K562 (cell line): ENCODE measurements at regions not wholly inside any gene's neighbourhood (a gene's known extent, or its start where the extent isn't known, plus 50 kb on each side); places are given as distances from the start of the nearest gene placed in this dataset.

ENCODE experiments used
- ATAC-seq: fragments of 200-7000 bp; cut with Tn5 transposase; 3 replicates; pipeline ENCODE4 v1.9.1; 2020; ENCODE audit warnings: moderate library complexity
- BruUV-seq: library from RNA; stranded (reverse); fragments of 400-500 nt; replicated peaks from 2 replicates; lab custom pipeline; 2021; lab: Mats Ljungman, UMichigan
- CTCF ChIA-PET: fragments of 300-600 bp; formaldehyde crosslinking; extraction: SDS; loops from one replicate; lab custom pipeline; 2021; ENCODE audit warnings: low intra/inter-chr PET ratio; lab: Yijun Ruan, JAX
- POLR2A ChIA-PET: fragments of 300-600, 350-650 bp; sonication (Branson Sonifier 250); formaldehyde crosslinking; extraction: SDS; loops from one replicate; lab custom pipeline; 2021; ENCODE audit warnings: antibody characterized with exemption, inconsistent platforms; lab: Yijun Ruan, JAX
- DNase-seq, 4 experiments: peaks; one replicate each; pipeline versions ENCODE4 v3.0.0 to v3.0.0-alpha.2; 2011 to 2018; ENCODE audit warnings: low spot score in 3 of 4, mixed read lengths in 3 of 4; ENCODE audit errors: extremely low read depth in 1 of 4
- FAIRE-seq: peaks from 2 replicates; lab custom pipeline; 2011; peaks lifted over from hg19 to GRCh38; lab: Jason Lieb, UNC
- H2AFZ ChIP-seq: 2 replicates; pipeline ENCODE4 v1.6.0; 2011; ENCODE audit warnings: low read depth, low read length, control low read depth, inconsistent platforms
- H3K27ac ChIP-seq: fragments of 200-600 bp; 3 replicates; pipeline ENCODE4 v1.8.0; 2011; ENCODE audit warnings: low read depth, mild to moderate bottlenecking, control low read depth, inconsistent platforms, low read length, moderate library complexity, mixed read lengths; ENCODE audit errors: extremely low read depth
- H3K27me3 ChIP-seq, 2 experiments: fragments of 300-600 bp in 1 of 2; 2 replicates in 1 of 2; 3 replicates in 1 of 2; pipeline versions ENCODE4 v1.6.0 to v1.8.0; 2011; ENCODE audit warnings: inconsistent platforms in 2 of 2, low read length in 2 of 2, mild to moderate bottlenecking in 1 of 2, mixed read lengths in 1 of 2, moderate library complexity in 1 of 2; ENCODE audit not compliant: control insufficient read depth in 2 of 2, insufficient read depth in 2 of 2
- H3K36me3 ChIP-seq: fragments of 300-600 bp; 3 replicates; pipeline ENCODE4 v1.8.0; 2011; ENCODE audit warnings: mild to moderate bottlenecking, low read length, inconsistent platforms; ENCODE audit not compliant: control insufficient read depth, insufficient read depth
- H3K4me1 ChIP-seq, 2 experiments: fragments of 200-600 bp in 1 of 2; replicated peaks in 1 of 2; 2 replicates in 1 of 2; 3 replicates in 1 of 2; pipeline versions ENCODE4 v1.5.1 to v1.8.0; 2011; ENCODE audit warnings: inconsistent platforms in 2 of 2, low read length in 2 of 2, mild to moderate bottlenecking in 1 of 2, mixed read lengths in 1 of 2, moderate library complexity in 1 of 2; ENCODE audit not compliant: control insufficient read depth in 2 of 2, insufficient read depth in 2 of 2
- H3K4me2 ChIP-seq: 2 replicates; pipeline ENCODE4 v1.6.1; 2011; ENCODE audit warnings: low read length, control low read depth, inconsistent platforms, mixed read lengths; ENCODE audit not compliant: insufficient read depth
- H3K4me3 ChIP-seq: fragments of 200-600 bp; sonication (generic), shearing (Covaris generic); 2 replicates; pipeline ENCODE4 v1.5.1; 2016; ENCODE audit warnings: control low read depth, inconsistent platforms
- H3K79me2 ChIP-seq: fragments of 200-600 bp; 3 replicates; pipeline ENCODE4 v1.8.0; 2011; ENCODE audit warnings: low read length, inconsistent platforms; ENCODE audit not compliant: control insufficient read depth, insufficient read depth
- H3K9ac ChIP-seq, 2 experiments: 2 replicates each; pipeline versions ENCODE4 v1.6.0 to v1.6.1; 2011; ENCODE audit warnings: low read depth in 2 of 2, low read length in 2 of 2, control low read depth in 1 of 2, inconsistent platforms in 1 of 2, mild to moderate bottlenecking in 1 of 2, mixed read lengths in 1 of 2; ENCODE audit not compliant: insufficient read depth in 1 of 2
- H3K9me1 ChIP-seq: one replicate; pipeline ENCODE4 v1.6.0; 2011; ENCODE audit warnings: inconsistent platforms, mild to moderate bottlenecking, low read length, moderate library complexity; ENCODE audit not compliant: control insufficient read depth, insufficient read depth
- H3K9me3 ChIP-seq: replicated peaks from 2 replicates; pipeline ENCODE4 v1.5.1; 2011; ENCODE audit warnings: low read depth, low read length, inconsistent platforms; ENCODE audit not compliant: control insufficient read depth, insufficient read depth
- H4K20me1 ChIP-seq: replicated peaks from 2 replicates; pipeline ENCODE4 v1.6.1; 2011; ENCODE audit warnings: low read length, inconsistent platforms, mixed read lengths; ENCODE audit not compliant: control insufficient read depth, insufficient read depth
- BDP1 ChIP-seq: IDR thresholded peaks from 3 replicates; pipeline ENCODE4 v1.6.1; 2011; ENCODE audit not compliant: insufficient read length, insufficient read depth
- DIDO1 ChIP-seq: fragments of 450-650 bp; IDR thresholded peaks from 2 replicates; pipeline ENCODE4 v1.6.1; 2016; ENCODE audit warnings: low read depth, missing biosample characterization, missing genetic modification characterization
- ETV6 ChIP-seq, 3 experiments: fragments of 150-350 bp in 1 of 3; sonication (generic) in 1 of 3; formaldehyde crosslinking in 1 of 3; IDR thresholded peaks; 2 replicates each; pipeline versions ENCODE4 v1.6.1 to v1.8.0; 2014 to 2022; ENCODE audit warnings: borderline replicate concordance in 2 of 3, low read depth in 2 of 3, antibody characterized with exemption in 1 of 3, low read length in 1 of 3, mild to moderate bottlenecking in 1 of 3, missing genetic modification reagents in 1 of 3
- MAFG ChIP-seq: fragments of 450-650 bp; conservative IDR thresholded peaks from 2 replicates; pipeline ENCODE4 v1.6.1; 2016; ENCODE audit warnings: missing genetic modification characterization, missing compliant biosample characterization
- RBFOX2 ChIP-seq: fragments of 200-400 bp; formaldehyde crosslinking; IDR thresholded peaks from 2 replicates; pipeline ENCODE4 v1.6.1; 2017; ENCODE audit warnings: low read depth, mild to moderate bottlenecking, low read length, moderate library complexity
- SMARCB1 ChIP-seq: IDR thresholded peaks from 2 replicates; pipeline ENCODE4 v1.6.1; 2011; ENCODE audit warnings: improper control_type of control experiment, low read depth; ENCODE audit not compliant: insufficient read length
- ZNF165 ChIP-seq: fragments of 250-450 bp; sonication (Bioruptor Pico); IDR thresholded peaks from 2 replicates; pipeline ENCODE4 v1.4.0; 2020; ENCODE audit warnings: borderline replicate concordance
- ZSCAN29 ChIP-seq: fragments of 450-650 bp; IDR thresholded peaks from 2 replicates; pipeline ENCODE4 v1.6.1; 2017
- WGBS: fragments of 100-300 bp; shearing (Covaris generic); methylation state at CpG from one replicate; pipeline ENCODE4 v1.1.6; 2016; ENCODE audit warnings: low coverage, mixed read lengths; ENCODE audit not compliant: insufficient coverage; ENCODE audit errors: missing lambda C conversion rate; 5-methylcytosine and 5-hydroxymethylcytosine counted together
- in situ Hi-C: fragments of 300-500 bp; cut with MboI; formaldehyde crosslinking; loops from 4 replicates; pipeline ENCODE4 v1.15.0; 2018; ENCODE audit warnings: inconsistent platforms, mixed read lengths
- intact Hi-C: fragments of 100-400 bp; cut with micrococcal nuclease; formaldehyde crosslinking; loops from 2 replicates; pipeline ENCODE4 v1.14.2; 2022
- TF ChIP-seq, protein P1 (sequence below), 2 experiments: IDR thresholded peaks; 2 replicates each; pipeline ENCODE4 v1.6.1; 2012; ENCODE audit warnings: improper control_type of control experiment in 2 of 2, low read depth in 2 of 2, low read length in 2 of 2, borderline replicate concordance in 1 of 2
- TF ChIP-seq, protein P2 (sequence below): fragments of 450-650 bp; formaldehyde crosslinking; conservative IDR thresholded peaks from 2 replicates; pipeline ENCODE4 v1.4.0; 2022; ENCODE audit warnings: mild to moderate bottlenecking, missing genetic modification characterization
- TF ChIP-seq, protein P3 (sequence below): fragments of 450-650 bp; conservative IDR thresholded peaks from 2 replicates; pipeline ENCODE4 v1.6.1; 2016; ENCODE audit warnings: missing genetic modification characterization, low read depth, mild to moderate bottlenecking, control low read depth, missing compliant biosample characterization
- TF ChIP-seq, protein P4 (sequence below): IDR thresholded peaks from 3 replicates; pipeline ENCODE4 v1.6.1; 2011; ENCODE audit warnings: borderline replicate concordance, mild to moderate bottlenecking; ENCODE audit not compliant: insufficient read length, insufficient read depth
- TF ChIP-seq, protein P5 (sequence below): fragments of 450-650 bp; IDR thresholded peaks from 2 replicates; pipeline ENCODE4 v1.7.1; 2018; ENCODE audit warnings: mild to moderate bottlenecking, low read depth; ENCODE audit not compliant: partially characterized antibody

- peak; percentile 59 for FAIRE-seq
- BruUV-seq: no TSS peak
- Histone ChIP-seq H3K9me3 (no peaks in the 10 kb centered on the region), H4K20me1 (no peaks in the 10 kb centered on the region), H3K27me3 (peaks cover 0 to 5% of the 10 kb centered on the region in 2 experiments; a peak in 2 of 5 replicates), H2AFZ (no peak overlapping the region), H3K4me3 (no peak overlapping the region), H3K9ac (no peak overlapping the region), H3K27ac (no peak overlapping the region), H3K4me2 (no peak overlapping the region), H3K79me2 (no peaks in the 10 kb centered on the region), H3K36me3 (no peaks in the 10 kb centered on the region), H3K9me1 (no peaks in the 10 kb centered on the region), H3K4me1 (peaks cover 4 to 17% of the 10 kb centered on the region in 2 experiments)
- DNase-seq: no peak
- no peak for ATAC-seq
- POLR2A ChIA-PET: no interaction called here
- intact Hi-C loops (no loop called here), in situ Hi-C loops (no loop called here)
- CTCF ChIA-PET: no interaction called here
- no CpG with 5 or more reads among the region's 4 CpGs for WGBS
- TF ChIP-seq, protein P1, sequence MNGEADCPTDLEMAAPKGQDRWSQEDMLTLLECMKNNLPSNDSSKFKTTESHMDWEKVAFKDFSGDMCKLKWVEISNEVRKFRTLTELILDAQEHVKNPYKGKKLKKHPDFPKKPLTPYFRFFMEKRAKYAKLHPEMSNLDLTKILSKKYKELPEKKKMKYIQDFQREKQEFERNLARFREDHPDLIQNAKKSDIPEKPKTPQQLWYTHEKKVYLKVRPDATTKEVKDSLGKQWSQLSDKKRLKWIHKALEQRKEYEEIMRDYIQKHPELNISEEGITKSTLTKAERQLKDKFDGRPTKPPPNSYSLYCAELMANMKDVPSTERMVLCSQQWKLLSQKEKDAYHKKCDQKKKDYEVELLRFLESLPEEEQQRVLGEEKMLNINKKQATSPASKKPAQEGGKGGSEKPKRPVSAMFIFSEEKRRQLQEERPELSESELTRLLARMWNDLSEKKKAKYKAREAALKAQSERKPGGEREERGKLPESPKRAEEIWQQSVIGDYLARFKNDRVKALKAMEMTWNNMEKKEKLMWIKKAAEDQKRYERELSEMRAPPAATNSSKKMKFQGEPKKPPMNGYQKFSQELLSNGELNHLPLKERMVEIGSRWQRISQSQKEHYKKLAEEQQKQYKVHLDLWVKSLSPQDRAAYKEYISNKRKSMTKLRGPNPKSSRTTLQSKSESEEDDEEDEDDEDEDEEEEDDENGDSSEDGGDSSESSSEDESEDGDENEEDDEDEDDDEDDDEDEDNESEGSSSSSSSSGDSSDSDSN (IDR thresholded peaks at IDR 0.05; ENCODE audit: borderline replicate concordance in 1 of 2, low read depth in 2 of 2, low read length in 2 of 2): no peak
- TF ChIP-seq MAFG (tag): no peak
- TF ChIP-seq ZNF165 (CRISPR knock-in tag): no peak
- no peak for TF ChIP-seq DIDO1 (tag)
- no peak for TF ChIP-seq ZSCAN29
- TF ChIP-seq, protein P2, sequence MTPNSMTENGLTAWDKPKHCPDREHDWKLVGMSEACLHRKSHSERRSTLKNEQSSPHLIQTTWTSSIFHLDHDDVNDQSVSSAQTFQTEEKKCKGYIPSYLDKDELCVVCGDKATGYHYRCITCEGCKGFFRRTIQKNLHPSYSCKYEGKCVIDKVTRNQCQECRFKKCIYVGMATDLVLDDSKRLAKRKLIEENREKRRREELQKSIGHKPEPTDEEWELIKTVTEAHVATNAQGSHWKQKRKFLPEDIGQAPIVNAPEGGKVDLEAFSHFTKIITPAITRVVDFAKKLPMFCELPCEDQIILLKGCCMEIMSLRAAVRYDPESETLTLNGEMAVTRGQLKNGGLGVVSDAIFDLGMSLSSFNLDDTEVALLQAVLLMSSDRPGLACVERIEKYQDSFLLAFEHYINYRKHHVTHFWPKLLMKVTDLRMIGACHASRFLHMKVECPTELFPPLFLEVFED (CRISPR knock-in tag): no peak
- TF ChIP-seq RBFOX2: no peak
- no peak for TF ChIP-seq ETV6 (IDR thresholded peaks at IDR 0.05; ENCODE audit: borderline replicate concordance in 1 of 2, low read depth in 2 of 2, low read length in 1 of 2)
- TF ChIP-seq ETV6 (CRISPR knock-in tag; IDR thresholded peaks at IDR 0.05; ENCODE audit: borderline replicate concordance): no peak
- TF ChIP-seq, protein P3, sequence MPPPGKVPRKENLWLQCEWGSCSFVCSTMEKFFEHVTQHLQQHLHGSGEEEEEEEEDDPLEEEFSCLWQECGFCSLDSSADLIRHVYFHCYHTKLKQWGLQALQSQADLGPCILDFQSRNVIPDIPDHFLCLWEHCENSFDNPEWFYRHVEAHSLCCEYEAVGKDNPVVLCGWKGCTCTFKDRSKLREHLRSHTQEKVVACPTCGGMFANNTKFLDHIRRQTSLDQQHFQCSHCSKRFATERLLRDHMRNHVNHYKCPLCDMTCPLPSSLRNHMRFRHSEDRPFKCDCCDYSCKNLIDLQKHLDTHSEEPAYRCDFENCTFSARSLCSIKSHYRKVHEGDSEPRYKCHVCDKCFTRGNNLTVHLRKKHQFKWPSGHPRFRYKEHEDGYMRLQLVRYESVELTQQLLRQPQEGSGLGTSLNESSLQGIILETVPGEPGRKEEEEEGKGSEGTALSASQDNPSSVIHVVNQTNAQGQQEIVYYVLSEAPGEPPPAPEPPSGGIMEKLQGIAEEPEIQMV: no peak
- TF ChIP-seq, protein P4, sequence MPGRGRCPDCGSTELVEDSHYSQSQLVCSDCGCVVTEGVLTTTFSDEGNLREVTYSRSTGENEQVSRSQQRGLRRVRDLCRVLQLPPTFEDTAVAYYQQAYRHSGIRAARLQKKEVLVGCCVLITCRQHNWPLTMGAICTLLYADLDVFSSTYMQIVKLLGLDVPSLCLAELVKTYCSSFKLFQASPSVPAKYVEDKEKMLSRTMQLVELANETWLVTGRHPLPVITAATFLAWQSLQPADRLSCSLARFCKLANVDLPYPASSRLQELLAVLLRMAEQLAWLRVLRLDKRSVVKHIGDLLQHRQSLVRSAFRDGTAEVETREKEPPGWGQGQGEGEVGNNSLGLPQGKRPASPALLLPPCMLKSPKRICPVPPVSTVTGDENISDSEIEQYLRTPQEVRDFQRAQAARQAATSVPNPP: no peak
- TF ChIP-seq BDP1: no peak
- TF ChIP-seq, protein P5, sequence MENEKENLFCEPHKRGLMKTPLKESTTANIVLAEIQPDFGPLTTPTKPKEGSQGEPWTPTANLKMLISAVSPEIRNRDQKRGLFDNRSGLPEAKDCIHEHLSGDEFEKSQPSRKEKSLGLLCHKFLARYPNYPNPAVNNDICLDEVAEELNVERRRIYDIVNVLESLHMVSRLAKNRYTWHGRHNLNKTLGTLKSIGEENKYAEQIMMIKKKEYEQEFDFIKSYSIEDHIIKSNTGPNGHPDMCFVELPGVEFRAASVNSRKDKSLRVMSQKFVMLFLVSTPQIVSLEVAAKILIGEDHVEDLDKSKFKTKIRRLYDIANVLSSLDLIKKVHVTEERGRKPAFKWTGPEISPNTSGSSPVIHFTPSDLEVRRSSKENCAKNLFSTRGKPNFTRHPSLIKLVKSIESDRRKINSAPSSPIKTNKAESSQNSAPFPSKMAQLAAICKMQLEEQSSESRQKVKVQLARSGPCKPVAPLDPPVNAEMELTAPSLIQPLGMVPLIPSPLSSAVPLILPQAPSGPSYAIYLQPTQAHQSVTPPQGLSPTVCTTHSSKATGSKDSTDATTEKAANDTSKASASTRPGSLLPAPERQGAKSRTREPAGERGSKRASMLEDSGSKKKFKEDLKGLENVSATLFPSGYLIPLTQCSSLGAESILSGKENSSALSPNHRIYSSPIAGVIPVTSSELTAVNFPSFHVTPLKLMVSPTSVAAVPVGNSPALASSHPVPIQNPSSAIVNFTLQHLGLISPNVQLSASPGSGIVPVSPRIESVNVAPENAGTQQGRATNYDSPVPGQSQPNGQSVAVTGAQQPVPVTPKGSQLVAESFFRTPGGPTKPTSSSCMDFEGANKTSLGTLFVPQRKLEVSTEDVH: no peak
- TF ChIP-seq SMARCB1: no peak
Measured at GRCh38 chr2:105640246-105640645, 104.5 kb upstream of the NCK2 start.
